Kidney (tissue), 13 donors: ENCODE measurements at regions not wholly inside any gene's neighbourhood (a gene's known extent, or its start where the extent isn't known, plus 50 kb on each side); places are given as distances from the start of the nearest gene placed in this dataset.

ENCODE experiments used
- DNase-seq, 5 donors: peaks; one replicate each; pipeline ENCODE4 v3.0.0-alpha.2; 2013 to 2020
- FAIRE-seq: peaks from 2 replicates; lab custom pipeline; 2012; peaks lifted over from hg19 to GRCh38; lab: Jason Lieb, UNC
- H3K27ac ChIP-seq, 2 donors: one replicate each; pipeline ENCODE4 v1.7.0; 2013; ENCODE audit warnings: low read depth in 2 of 2, low read length in 2 of 2, inconsistent platforms in 1 of 2
- H3K27me3 ChIP-seq: one replicate; pipeline ENCODE4 v1.7.1; 2013; ENCODE audit warnings: low read length, inconsistent platforms; ENCODE audit not compliant: control insufficient read depth, insufficient read depth
- H3K36me3 ChIP-seq, 3 donors: one replicate each; pipeline versions ENCODE4 v1.7.0 to v1.7.1; 2013; ENCODE audit warnings: low read length in 3 of 3, control low read depth in 1 of 3, inconsistent platforms in 1 of 3; ENCODE audit not compliant: insufficient read depth in 3 of 3, control insufficient read depth in 2 of 3
- H3K4me1 ChIP-seq, 3 donors: one replicate each; pipeline versions ENCODE4 v1.7.0 to v1.7.1; 2013; ENCODE audit warnings: low read length in 3 of 3, inconsistent platforms in 1 of 3, low read depth in 1 of 3; ENCODE audit not compliant: control insufficient read depth in 2 of 3, insufficient read depth in 2 of 3
- H3K4me3 ChIP-seq, 3 donors: one replicate each; pipeline versions ENCODE4 v1.7.0 to v1.8.1; 2013; ENCODE audit warnings: low read length in 3 of 3, control low read depth in 1 of 3, inconsistent platforms in 1 of 3
- H3K9ac ChIP-seq, 3 donors: one replicate each; pipeline versions ENCODE4 v1.7.0 to v1.7.1; 2013; ENCODE audit warnings: low read length in 3 of 3, control low read depth in 1 of 3, inconsistent platforms in 1 of 3
- H3K9me3 ChIP-seq, 3 donors: one replicate each; pipeline versions ENCODE4 v1.7.0 to v1.7.1; 2013; ENCODE audit warnings: low read length in 3 of 3, control low read depth in 1 of 3, inconsistent platforms in 1 of 3; ENCODE audit not compliant: control insufficient read depth in 2 of 3, insufficient read depth in 1 of 3
- intact Hi-C: fragments of 100-400 bp; cut with DNase I; formaldehyde crosslinking; loops from one replicate; pipeline ENCODE4 v1.11.1; 2022
- TF ChIP-seq, protein P1 (sequence below): IDR thresholded peaks from 3 replicates; pipeline ENCODE4 v1.5.1; 2012; ENCODE audit warnings: mild to moderate bottlenecking, moderate library complexity, borderline replicate concordance; ENCODE audit not compliant: insufficient read depth; ENCODE audit errors: extremely low read depth
- donor health status: control.
- donor health status: control.
- donor health status: control.
- donor health status: control.
- donor health status: control.
- donor health status: DM: yes; HTN: yes; CAD: no.
- donor health status: Normal renal cell carcinoma (clear cell type).

DNA sequence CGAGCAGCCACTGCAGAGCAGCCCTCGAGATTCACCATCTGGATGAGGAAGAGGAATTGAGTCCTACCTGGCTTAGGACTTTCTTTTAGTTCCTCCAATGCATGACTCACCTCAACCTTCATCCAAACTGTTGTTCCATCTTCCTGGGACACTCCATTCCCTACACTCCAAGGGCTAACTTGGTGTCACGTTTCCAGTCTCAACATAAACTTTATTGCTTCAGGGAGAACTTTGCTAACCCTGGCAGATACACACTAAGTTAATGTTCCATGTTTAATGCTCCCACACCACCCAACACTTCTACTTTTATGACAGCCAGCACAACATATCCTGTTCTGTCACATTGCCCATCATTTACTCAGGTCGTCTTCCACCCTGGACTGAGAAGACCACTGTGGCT lies 164.4 kb downstream of the RBM26 start:
- H3K4me3 ChIP-seq = no peak overlapping the region
- H3K4me1 ChIP-seq = no peaks in the 10 kb centered on the region
- no peaks in the 10 kb centered on the region for H3K27me3 ChIP-seq
- intact Hi-C loops = no loop called here
- no peak overlapping the region for H3K27ac ChIP-seq
- DNase-seq (peak in 1 of 5 donors; percentile 9), FAIRE-seq (no peak)
- TF ChIP-seq, protein P1, sequence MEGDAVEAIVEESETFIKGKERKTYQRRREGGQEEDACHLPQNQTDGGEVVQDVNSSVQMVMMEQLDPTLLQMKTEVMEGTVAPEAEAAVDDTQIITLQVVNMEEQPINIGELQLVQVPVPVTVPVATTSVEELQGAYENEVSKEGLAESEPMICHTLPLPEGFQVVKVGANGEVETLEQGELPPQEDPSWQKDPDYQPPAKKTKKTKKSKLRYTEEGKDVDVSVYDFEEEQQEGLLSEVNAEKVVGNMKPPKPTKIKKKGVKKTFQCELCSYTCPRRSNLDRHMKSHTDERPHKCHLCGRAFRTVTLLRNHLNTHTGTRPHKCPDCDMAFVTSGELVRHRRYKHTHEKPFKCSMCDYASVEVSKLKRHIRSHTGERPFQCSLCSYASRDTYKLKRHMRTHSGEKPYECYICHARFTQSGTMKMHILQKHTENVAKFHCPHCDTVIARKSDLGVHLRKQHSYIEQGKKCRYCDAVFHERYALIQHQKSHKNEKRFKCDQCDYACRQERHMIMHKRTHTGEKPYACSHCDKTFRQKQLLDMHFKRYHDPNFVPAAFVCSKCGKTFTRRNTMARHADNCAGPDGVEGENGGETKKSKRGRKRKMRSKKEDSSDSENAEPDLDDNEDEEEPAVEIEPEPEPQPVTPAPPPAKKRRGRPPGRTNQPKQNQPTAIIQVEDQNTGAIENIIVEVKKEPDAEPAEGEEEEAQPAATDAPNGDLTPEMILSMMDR = no peak
- no peaks in the 10 kb centered on the region for H3K36me3 ChIP-seq
- no peak overlapping the region for H3K9ac ChIP-seq
- H3K9me3 ChIP-seq = no peaks in the 10 kb centered on the region

- H3K4me3 ChIP-seq = no peak overlapping the region
- intact Hi-C loops = no loop called here
- FAIRE-seq (no peak), DNase-seq (no peak)
- H3K27ac ChIP-seq = no peak overlapping the region
- no peaks in the 10 kb centered on the region for H3K9me3 ChIP-seq
- no peak overlapping the region for H3K9ac ChIP-seq
- no peaks in the 10 kb centered on the region for H3K4me1 ChIP-seq
- TF ChIP-seq, protein P1 = no peak
- no peaks in the 10 kb centered on the region for H3K36me3 ChIP-seq
- no peaks in the 10 kb centered on the region for H3K27me3 ChIP-seq
Observed at GRCh38 chr13:79237981-79238380, 168.1 kb downstream of the RBM26 start.

GRCh38 chr13:79231887-79232286 lies 174.2 kb downstream of the RBM26 start:
- intact Hi-C loops = no loop called here
- FAIRE-seq (no peak), DNase-seq (no peak)
- no peaks in the 10 kb centered on the region for H3K9me3 ChIP-seq
- no peaks in the 10 kb centered on the region for H3K4me1 ChIP-seq
- H3K36me3 ChIP-seq = no peaks in the 10 kb centered on the region
- H3K4me3 ChIP-seq = no peak overlapping the region
- TF ChIP-seq, protein P1 = no peak
- no peak overlapping the region for H3K9ac ChIP-seq
- no peak overlapping the region for H3K27ac ChIP-seq
- H3K27me3 ChIP-seq = no peaks in the 10 kb centered on the region

- FAIRE-seq (no peak), DNase-seq (no peak)
- TF ChIP-seq, protein P1 = no peak
- Histone ChIP-seq H3K36me3 (no peaks in the 10 kb centered on the region), H3K9ac (no peak overlapping the region), H3K27ac (no peak overlapping the region), H3K4me3 (no peak overlapping the region), H3K27me3 (no peaks in the 10 kb centered on the region), H3K9me3 (no peaks in the 10 kb centered on the region), H3K4me1 (no peaks in the 10 kb centered on the region)
- intact Hi-C loops = no loop called here
Observed at GRCh38 chr13:79229761-79230160, 176.3 kb downstream of the RBM26 start.
